IPS DF 6.9 (cell line): ENCODE measurements at regions not wholly inside any gene's neighbourhood (a gene's known extent, or its start where the extent isn't known, plus 50 kb on each side); places are given as distances from the start of the nearest gene placed in this dataset.
"Not testable (repeated sequence)": the region's sequence is repeated elsewhere in the genome, so short reads cannot be mapped to it uniquely, and the experiment has no call there.

Source experiments
- DNase-seq: peaks from one replicate; pipeline ENCODE4 v3.0.0-alpha.2; 2013; ENCODE audit warnings: low read depth, low spot score
- H3K27ac ChIP-seq: one replicate; pipeline ENCODE4 v1.5.1; 2013; ENCODE audit warnings: low read length, control low read depth
- H3K27me3 ChIP-seq: 2 replicates; pipeline ENCODE4 v1.6.1; 2013; ENCODE audit warnings: mild to moderate bottlenecking, low read length; ENCODE audit not compliant: control insufficient read depth, insufficient read depth
- H3K36me3 ChIP-seq: 2 replicates; pipeline ENCODE4 v1.6.1; 2013; ENCODE audit warnings: low read length; ENCODE audit not compliant: control insufficient read depth, insufficient read depth
- H3K4me1 ChIP-seq: 2 replicates; pipeline ENCODE4 v1.6.1; 2013; ENCODE audit warnings: low read length; ENCODE audit not compliant: control insufficient read depth, insufficient read depth
- H3K4me3 ChIP-seq: 2 replicates; pipeline ENCODE4 v1.5.1; 2013; ENCODE audit warnings: mild to moderate bottlenecking, low read length
- H3K9me3 ChIP-seq: 2 replicates; pipeline ENCODE4 v1.6.1; 2013; ENCODE audit warnings: low read length, inconsistent platforms; ENCODE audit not compliant: control insufficient read depth, insufficient read depth
- WGBS: extraction: QIAGEN DNeasy Blood & Tissue Kit; methylation state at CpG from one replicate; pipeline ENCODE4 v1.1.7; 2013; ENCODE audit warnings: mixed read lengths, missing lambda C conversion rate; ENCODE audit not compliant: insufficient read length, insufficient coverage; 5-methylcytosine and 5-hydroxymethylcytosine counted together

DNA sequence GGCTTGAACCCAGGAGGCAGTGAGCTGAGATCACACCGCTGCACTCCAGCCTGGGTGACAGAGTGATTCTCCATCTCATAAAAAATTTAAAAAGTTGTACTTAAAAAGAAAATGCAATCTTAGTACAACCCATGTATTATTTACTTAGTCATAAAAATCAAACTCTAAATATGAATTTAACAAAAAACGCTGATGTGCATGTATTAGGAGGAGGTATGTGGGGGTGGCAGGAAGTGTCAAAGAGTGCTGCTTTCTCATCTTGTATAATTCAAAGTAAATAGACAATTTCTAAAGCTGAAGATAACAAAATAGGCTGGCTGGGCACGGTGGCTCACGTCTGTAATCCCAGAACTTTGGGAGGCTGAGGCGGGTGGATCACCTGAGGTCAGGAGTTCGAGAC, 81.0 kb upstream of the NRBF2 start:
- no peak overlapping the region for H3K4me3 ChIP-seq
- no peaks in the 10 kb centered on the region for H3K9me3 ChIP-seq
- no peaks in the 10 kb centered on the region for H3K4me1 ChIP-seq
- no peaks in the 10 kb centered on the region for H3K36me3 ChIP-seq
- DNase-seq, result no peak
- no CpG with 5 or more reads among the region's 6 CpGs for WGBS
- H3K27me3 ChIP-seq, result no peaks in the 10 kb centered on the region
- no peak overlapping the region for H3K27ac ChIP-seq

DNA sequence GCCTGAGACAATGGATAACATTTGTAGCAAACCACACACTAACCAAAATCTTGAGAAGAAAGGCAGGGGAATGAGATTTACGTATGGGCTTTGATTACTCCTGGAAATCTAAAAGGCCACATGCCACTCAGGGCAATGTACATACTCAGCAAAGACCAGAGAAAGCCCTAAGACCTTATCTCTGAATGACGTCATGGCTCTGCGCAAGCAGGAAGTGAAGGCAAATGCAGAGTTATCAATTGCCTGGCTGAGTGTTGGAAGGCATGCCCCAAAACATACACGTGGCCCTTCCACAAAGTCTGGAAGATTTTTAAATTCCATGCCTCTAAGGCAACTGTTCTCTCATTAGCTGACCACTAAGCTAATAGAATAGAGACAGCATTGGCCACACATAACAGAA, 90.9 kb upstream of the NRBF2 start:
- H3K4me3 ChIP-seq, result no peak overlapping the region
- no peak for DNase-seq
- no peaks in the 10 kb centered on the region for H3K27me3 ChIP-seq
- no peaks in the 10 kb centered on the region for H3K4me1 ChIP-seq
- WGBS, result no CpG with 5 or more reads among the region's 4 CpGs
- H3K27ac ChIP-seq, result no peak overlapping the region
- H3K9me3 ChIP-seq, result no peaks in the 10 kb centered on the region
- H3K36me3 ChIP-seq, result no peaks in the 10 kb centered on the region

DNA sequence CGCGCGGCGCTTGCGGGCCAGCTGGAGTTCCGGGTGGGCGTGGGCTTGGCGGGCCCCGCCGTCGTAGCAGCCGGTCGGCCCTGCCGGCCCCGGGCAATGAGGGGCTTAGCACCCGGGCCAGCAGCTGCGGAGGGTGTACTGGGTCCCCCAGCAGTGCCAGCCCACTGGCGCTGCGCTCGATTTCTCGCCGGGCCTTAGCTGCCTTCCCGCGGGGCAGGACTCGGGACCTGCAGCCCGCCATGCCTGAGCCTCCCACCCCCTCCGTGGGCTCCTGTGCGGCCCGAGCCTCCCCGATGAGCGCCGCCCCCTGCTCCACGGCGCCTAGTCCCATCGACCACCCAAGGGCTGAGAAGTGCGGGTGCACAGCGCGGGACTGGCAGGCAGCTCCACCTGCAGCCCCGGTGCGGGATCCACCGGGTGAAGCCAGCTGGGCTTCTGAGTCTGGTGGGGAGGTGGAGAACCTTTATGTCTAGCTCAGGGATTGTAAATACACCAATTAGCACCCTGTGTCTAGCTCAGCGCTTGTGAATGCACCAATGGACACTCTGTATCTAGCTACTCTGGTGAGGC, 99.4 kb upstream of the NRBF2 start:
- not testable (repeated sequence) for H3K27me3 ChIP-seq
- WGBS, result no CpG with 5 or more reads among the region's 42 CpGs

DNA sequence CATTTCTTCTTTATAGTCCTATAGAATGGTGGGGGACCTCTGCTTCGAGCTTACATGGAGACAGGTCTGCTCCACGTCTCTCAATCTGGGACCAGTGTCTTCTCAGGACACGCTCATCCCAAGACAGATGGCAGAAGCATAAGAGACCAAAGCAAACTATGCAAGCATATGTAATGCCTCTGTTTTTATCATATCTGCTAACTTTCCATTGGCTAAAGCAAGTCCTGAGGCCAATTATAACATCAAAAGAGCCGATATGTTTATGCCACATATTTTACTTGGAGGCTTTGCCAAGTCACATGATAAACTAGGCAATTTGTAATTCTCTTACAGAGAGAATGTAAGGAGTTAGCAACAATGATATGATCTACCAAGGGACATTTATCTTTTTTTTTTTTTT, 102.6 kb upstream of the NRBF2 start:
- Histone ChIP-seq H3K9me3 (no peaks in the 10 kb centered on the region), H3K36me3 (no peaks in the 10 kb centered on the region), H3K27ac (no peak overlapping the region), H3K4me3 (no peak overlapping the region), H3K27me3 (no peaks in the 10 kb centered on the region), H3K4me1 (no peaks in the 10 kb centered on the region)
- WGBS, result no CpG with 5 or more reads among the region's 4 CpGs
- no peak for DNase-seq

More for the DNA sequence above, 99.4 kb upstream of the NRBF2 start:
- not testable (repeated sequence) for H3K4me3 ChIP-seq, DNase-seq, H3K4me1 ChIP-seq, H3K36me3 ChIP-seq, H3K27ac ChIP-seq, H3K9me3 ChIP-seq

DNA sequence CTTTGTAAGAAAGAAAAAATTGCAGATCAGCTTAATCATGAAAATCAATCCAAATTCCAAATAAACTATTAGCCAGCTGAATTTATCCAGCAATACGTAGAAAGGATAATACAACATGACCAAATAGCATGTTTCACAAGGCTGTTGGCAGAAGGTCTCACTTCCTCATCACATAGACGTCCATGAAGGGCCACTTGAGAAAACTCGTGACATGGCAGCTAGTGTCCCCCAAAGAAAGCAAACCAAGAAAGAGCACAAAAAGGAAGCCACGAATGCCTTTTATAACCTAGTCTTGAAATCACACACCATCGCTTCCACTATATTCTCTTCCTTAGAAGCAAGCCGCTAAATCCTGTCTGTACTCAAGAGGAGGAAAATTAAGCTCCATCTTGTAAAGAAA, 105.6 kb upstream of the NRBF2 start:
- Histone ChIP-seq H3K27me3 (no peaks in the 10 kb centered on the region), H3K36me3 (no peaks in the 10 kb centered on the region), H3K4me1 (no peaks in the 10 kb centered on the region), H3K4me3 (no peak overlapping the region), H3K27ac (no peak overlapping the region), H3K9me3 (no peaks in the 10 kb centered on the region)
- no CpG with 5 or more reads among the region's 6 CpGs for WGBS
- no peak for DNase-seq

DNA sequence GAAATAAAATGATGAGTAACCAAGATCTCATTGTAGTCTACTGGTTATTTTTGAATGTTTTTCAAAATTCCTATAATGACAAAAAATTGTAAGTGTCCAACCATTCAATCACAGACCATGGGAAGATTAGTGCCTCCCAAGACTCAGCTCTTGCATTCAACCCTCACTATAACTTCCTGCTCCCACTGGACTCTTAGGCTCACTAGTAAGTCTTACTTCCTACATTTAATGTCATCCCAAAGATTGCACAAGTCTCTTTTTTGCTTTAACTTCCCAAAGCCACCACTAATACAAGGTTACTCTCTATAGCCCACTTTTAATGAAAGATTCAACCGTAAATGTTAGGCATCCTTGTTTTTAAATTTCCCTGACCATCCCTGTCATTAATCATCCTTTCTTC, 111.9 kb upstream of the NRBF2 start:
- no peaks in the 10 kb centered on the region for H3K4me1 ChIP-seq
- H3K4me3 ChIP-seq, result no peak overlapping the region
- no CpG with 5 or more reads among the region's 1 CpG for WGBS
- H3K27me3 ChIP-seq, result no peaks in the 10 kb centered on the region
- H3K27ac ChIP-seq, result no peak overlapping the region
- H3K9me3 ChIP-seq, result no peaks in the 10 kb centered on the region
- no peaks in the 10 kb centered on the region for H3K36me3 ChIP-seq
- no peak for DNase-seq

DNA sequence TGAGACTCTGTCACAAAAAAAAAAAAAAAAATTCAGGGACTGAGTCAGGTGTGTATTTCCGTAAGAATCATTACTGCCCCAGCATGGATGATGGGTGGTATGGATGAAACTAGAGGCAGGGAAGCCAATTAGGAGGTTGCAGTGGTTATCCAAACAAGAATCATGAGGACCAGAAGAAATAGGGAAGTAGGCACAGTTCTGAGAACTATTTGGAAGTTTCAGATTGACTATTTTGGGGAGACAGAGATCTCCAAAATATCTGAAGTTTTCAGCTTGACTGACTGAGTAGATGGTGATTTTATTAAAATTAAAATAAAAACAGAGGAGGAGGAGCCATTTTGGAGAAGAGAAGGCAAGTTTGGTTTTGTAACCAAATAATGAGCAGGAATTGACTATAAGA, 119.4 kb upstream of the NRBF2 start:
- H3K27me3 ChIP-seq, result no peaks in the 10 kb centered on the region
- no CpG with 5 or more reads among the region's 1 CpG for WGBS
- H3K9me3 ChIP-seq, result no peaks in the 10 kb centered on the region
- H3K36me3 ChIP-seq, result no peaks in the 10 kb centered on the region
- DNase-seq, result no peak
- no peaks in the 10 kb centered on the region for H3K4me1 ChIP-seq
- H3K27ac ChIP-seq, result no peak overlapping the region
- no peak overlapping the region for H3K4me3 ChIP-seq

DNA sequence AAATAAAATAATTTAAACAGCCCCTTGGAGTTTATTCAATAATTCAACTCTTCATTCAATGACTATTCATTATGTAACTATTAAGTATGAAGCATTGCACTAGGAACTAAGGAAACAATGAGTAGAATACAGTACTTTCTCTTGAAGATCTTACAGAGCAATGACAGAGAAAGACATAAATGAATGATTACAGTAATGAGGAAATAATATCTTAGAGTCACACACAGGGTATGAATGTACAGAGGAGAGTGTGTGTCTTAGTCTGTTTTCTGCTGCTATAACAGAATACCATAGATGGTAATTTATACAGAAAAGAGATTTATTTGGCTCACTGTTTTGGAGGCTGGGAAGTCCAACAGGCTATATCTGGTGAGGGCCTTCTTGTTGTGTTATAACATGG, 120.5 kb upstream of the NRBF2 start:
- Histone ChIP-seq H3K27me3 (no peaks in the 10 kb centered on the region), H3K36me3 (no peaks in the 10 kb centered on the region), H3K4me3 (no peak overlapping the region), H3K4me1 (no peaks in the 10 kb centered on the region), H3K27ac (no peak overlapping the region), H3K9me3 (no peaks in the 10 kb centered on the region)
- DNase-seq, result no peak

DNA sequence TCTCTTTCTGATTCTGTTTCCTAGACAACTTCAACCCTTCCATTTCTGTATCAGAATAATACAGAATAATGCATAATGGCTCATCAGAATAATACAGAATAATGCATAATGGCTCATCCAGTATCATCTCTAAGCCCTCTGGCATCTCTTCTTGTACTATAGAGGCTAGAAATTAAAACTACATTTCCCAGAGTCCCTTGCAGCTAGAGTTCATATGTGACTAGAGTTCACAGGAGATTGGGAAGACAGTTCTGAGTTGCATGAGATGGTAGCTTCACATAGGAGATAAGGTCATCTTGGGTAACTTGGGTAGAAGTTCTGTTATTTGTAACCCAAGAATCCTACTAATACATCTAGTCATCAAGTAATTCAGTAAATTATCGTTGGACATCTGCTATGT, 122.9 kb upstream of the NRBF2 start:
- Histone ChIP-seq H3K9me3 (no peaks in the 10 kb centered on the region), H3K27ac (no peak overlapping the region), H3K4me1 (no peaks in the 10 kb centered on the region), H3K36me3 (no peaks in the 10 kb centered on the region), H3K27me3 (no peaks in the 10 kb centered on the region), H3K4me3 (no peak overlapping the region)
- no CpG with 5 or more reads among the region's 1 CpG for WGBS
- DNase-seq, result no peak

DNA sequence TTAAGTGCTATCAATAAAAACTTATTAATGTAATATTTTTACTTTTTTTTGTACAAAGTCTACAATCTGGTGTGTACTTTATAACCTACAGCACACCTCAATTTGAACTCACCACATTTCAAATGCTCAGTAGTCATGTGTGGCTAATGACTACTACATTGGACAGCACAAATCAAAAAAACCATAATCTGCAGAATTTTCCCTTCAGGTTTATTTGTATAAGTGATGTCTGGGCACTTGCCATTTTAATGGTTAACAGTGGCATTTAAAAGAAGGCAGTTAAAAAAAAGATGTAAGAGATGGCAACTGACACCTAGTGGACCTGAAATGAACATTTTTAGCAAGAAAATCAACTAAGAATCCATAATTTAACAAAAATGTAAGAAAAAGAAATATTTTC, 124.6 kb upstream of the NRBF2 start:
- no peaks in the 10 kb centered on the region for H3K9me3 ChIP-seq
- H3K4me1 ChIP-seq, result no peaks in the 10 kb centered on the region
- H3K27ac ChIP-seq, result no peak overlapping the region
- H3K27me3 ChIP-seq, result no peaks in the 10 kb centered on the region
- DNase-seq, result no peak
- no peaks in the 10 kb centered on the region for H3K36me3 ChIP-seq
- H3K4me3 ChIP-seq, result no peak overlapping the region

DNA sequence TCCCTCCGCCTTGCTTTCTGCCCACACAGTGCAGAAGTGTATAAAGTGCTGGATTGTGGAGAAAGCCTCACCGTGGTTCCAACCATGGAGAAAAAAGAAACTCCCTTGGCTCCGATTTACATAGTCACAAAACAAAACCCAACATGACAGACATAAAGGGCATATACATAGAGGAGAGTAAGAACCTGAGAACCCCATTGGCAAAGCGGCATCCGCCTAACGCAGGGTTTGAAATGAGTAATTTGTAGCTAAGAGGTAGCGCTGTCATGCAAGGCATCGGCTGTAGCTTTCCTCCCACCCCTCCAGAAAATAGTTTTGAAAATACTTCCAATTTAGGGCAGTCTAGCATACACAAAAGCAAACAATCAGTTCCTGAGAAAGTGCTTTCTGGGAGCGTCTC, 126.0 kb upstream of the NRBF2 start:
- WGBS, result no CpG with 5 or more reads among the region's 9 CpGs
- Histone ChIP-seq H3K9me3 (no peaks in the 10 kb centered on the region), H3K27me3 (no peaks in the 10 kb centered on the region), H3K27ac (no peak overlapping the region), H3K36me3 (no peaks in the 10 kb centered on the region), H3K4me3 (no peak overlapping the region), H3K4me1 (no peaks in the 10 kb centered on the region)
- DNase-seq, result no peak
